Heart left ventricle (tissue), 13 donors: ENCODE measurements at regions not wholly inside any gene's neighbourhood (a gene's known extent, or its start where the extent isn't known, plus 50 kb on each side); places are given as distances from the start of the nearest gene placed in this dataset.

Source experiments
- POLR2A ChIP-seq, 2 donors: fragments of 450-650 bp; IDR thresholded peaks; one replicate each; pipeline ENCODE4 v1.6.1; 2017; ENCODE audit warnings: antibody characterized with exemption in 2 of 2, mild to moderate bottlenecking in 2 of 2, moderate library complexity in 2 of 2
- TF ChIP-seq, protein P1 (sequence below), 12 donors: fragments of 200-600 bp; sonication (generic) in 4 of 12; IDR thresholded peaks; one replicate each; pipeline versions ENCODE4 v1.5.0 to v1.8.0; 2018 to 2022; ENCODE audit warnings: antibody characterized with exemption in 12 of 12, mild to moderate bottlenecking in 5 of 12
- donor health status: ischemic (EF 13 %, LVEDD 7.1; RV severe dilation, severe dysfunction).
- donor health status: DM: no; HTN: yes; CAD: no.
- donor health status: DM: no; HTN: no; CAD: no.
- donor health status: ischemic (EF 25% LVEDD 6.9; RV normal size, moderate dysfunction).
- donor health status: ischemic (EF 25% LVEDD 5.7; RV mildly dilated, moderate dysfunction).
- donor health status: ischemic (EF 35%, LVEDD 5.7; RV mildly dilated, moderate dysfunction).
- donor health status: nonischemic (EF 11% LVEDD 7.7; RV severe dilation, severe dysfunction).
- donor health status: DM: yes; HTN: yes; CAD: no.
- donor health status: PGD.
- donor health status: ischemic (EF 29% LVEDD 5.4; RV normal size, mild dysfunction).
- donor health status: nonischemic (EF 23%, LVEDD 6.1; RV moderate dilation, normal function).

DNA sequence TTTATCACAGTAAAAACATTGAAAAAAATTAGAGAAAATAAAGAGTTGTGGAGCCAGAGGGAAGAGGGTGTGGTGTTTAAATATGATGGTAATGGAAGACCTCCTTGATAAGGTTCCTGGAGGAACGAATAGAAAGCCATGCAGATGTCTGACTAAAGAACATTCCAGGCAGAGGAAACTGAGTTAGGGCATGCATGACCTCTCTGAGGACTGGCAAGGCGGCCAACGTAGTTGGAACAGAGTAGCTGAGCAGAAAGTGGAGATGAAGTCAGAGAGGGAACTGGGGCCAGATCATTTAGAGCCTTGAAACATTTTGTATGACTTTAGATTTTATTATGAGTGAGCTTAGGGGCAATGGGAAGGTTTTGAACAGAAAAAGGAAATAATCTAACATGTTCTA is 377.5 kb downstream of the HLX start:
- TF ChIP-seq, protein P1, sequence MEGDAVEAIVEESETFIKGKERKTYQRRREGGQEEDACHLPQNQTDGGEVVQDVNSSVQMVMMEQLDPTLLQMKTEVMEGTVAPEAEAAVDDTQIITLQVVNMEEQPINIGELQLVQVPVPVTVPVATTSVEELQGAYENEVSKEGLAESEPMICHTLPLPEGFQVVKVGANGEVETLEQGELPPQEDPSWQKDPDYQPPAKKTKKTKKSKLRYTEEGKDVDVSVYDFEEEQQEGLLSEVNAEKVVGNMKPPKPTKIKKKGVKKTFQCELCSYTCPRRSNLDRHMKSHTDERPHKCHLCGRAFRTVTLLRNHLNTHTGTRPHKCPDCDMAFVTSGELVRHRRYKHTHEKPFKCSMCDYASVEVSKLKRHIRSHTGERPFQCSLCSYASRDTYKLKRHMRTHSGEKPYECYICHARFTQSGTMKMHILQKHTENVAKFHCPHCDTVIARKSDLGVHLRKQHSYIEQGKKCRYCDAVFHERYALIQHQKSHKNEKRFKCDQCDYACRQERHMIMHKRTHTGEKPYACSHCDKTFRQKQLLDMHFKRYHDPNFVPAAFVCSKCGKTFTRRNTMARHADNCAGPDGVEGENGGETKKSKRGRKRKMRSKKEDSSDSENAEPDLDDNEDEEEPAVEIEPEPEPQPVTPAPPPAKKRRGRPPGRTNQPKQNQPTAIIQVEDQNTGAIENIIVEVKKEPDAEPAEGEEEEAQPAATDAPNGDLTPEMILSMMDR (IDR thresholded peaks at IDR 0.05) = no peak
- TF ChIP-seq POLR2A (IDR thresholded peaks at IDR 0.05) = no peak
